Astrocyte (in vitro differentiated cells and primary cell): ENCODE measurements at regions not wholly inside any gene's neighbourhood (a gene's known extent, or its start where the extent isn't known, plus 50 kb on each side); places are given as distances from the start of the nearest gene placed in this dataset.

Experiments used
- DNase-seq: peaks from one replicate; pipeline ENCODE4 v3.0.0-alpha.2; 2010; ENCODE audit warnings: low read depth
- FAIRE-seq: peaks from 2 replicates; lab custom pipeline; 2011; peaks lifted over from hg19 to GRCh38; lab: Jason Lieb, UNC
- H2AFZ ChIP-seq: 2 replicates; pipeline ENCODE4 v1.6.0; 2012; ENCODE audit warnings: low read depth, low read length, inconsistent platforms
- H3K27ac ChIP-seq: 2 replicates; pipeline ENCODE4 v1.5.1; 2011; ENCODE audit warnings: low read depth, low read length, inconsistent platforms
- H3K27me3 ChIP-seq: 2 replicates; pipeline ENCODE4 v1.6.0; 2011; ENCODE audit warnings: low read length, inconsistent platforms; ENCODE audit not compliant: insufficient read depth
- H3K36me3 ChIP-seq: 2 replicates; pipeline ENCODE4 v1.5.1; 2011; ENCODE audit warnings: low read length, inconsistent platforms; ENCODE audit not compliant: insufficient read depth
- H3K4me1 ChIP-seq: 2 replicates; pipeline ENCODE4 v1.5.1; 2011; ENCODE audit warnings: low read length, inconsistent platforms; ENCODE audit not compliant: insufficient read depth
- H3K4me2 ChIP-seq: 2 replicates; pipeline ENCODE4 v1.6.0; 2012; ENCODE audit warnings: low read length, inconsistent platforms
- H3K4me3 ChIP-seq: 2 replicates; pipeline ENCODE4 v1.5.1; 2011; ENCODE audit warnings: low read depth, mild to moderate bottlenecking, low read length, inconsistent platforms; ENCODE audit not compliant: insufficient read depth
- H3K79me2 ChIP-seq: 2 replicates; pipeline ENCODE4 v1.6.0; 2012; ENCODE audit warnings: mild to moderate bottlenecking, low read length, inconsistent platforms; ENCODE audit not compliant: insufficient read depth
- H3K9ac ChIP-seq: 2 replicates; pipeline ENCODE4 v1.6.0; 2012; ENCODE audit warnings: mild to moderate bottlenecking, low read length, inconsistent platforms
- H3K9me3 ChIP-seq: 2 replicates; pipeline ENCODE4 v1.5.1; 2012; ENCODE audit warnings: low read depth, mild to moderate bottlenecking, low read length, inconsistent platforms; ENCODE audit not compliant: insufficient read depth
- H4K20me1 ChIP-seq: 2 replicates; pipeline ENCODE4 v1.6.0; 2012; ENCODE audit warnings: low read length, inconsistent platforms; ENCODE audit not compliant: insufficient read depth
- H3K27ac Mint-ChIP-seq: one replicate; pipeline ENCODE4 v1.8.0; 2021; ENCODE audit warnings: mild to moderate bottlenecking, mixed read lengths; ENCODE audit not compliant: unreplicated experiment
- H3K27me3 Mint-ChIP-seq: one replicate; pipeline ENCODE4 v1.8.0; 2021; ENCODE audit warnings: low read depth, mixed read lengths; ENCODE audit not compliant: unreplicated experiment
- H3K36me3 Mint-ChIP-seq: one replicate; pipeline ENCODE4 v1.8.0; 2021; ENCODE audit warnings: low read depth, mixed read lengths; ENCODE audit not compliant: unreplicated experiment
- H3K4me1 Mint-ChIP-seq: one replicate; pipeline ENCODE4 v1.8.0; 2021; ENCODE audit warnings: low read depth, mixed read lengths; ENCODE audit not compliant: unreplicated experiment
- H3K4me3 Mint-ChIP-seq: one replicate; pipeline ENCODE4 v1.8.0; 2021; ENCODE audit warnings: mild to moderate bottlenecking, moderate library complexity, mixed read lengths; ENCODE audit not compliant: unreplicated experiment
- H3K9me3 Mint-ChIP-seq: one replicate; pipeline ENCODE4 v1.8.0; 2021; ENCODE audit warnings: mild to moderate bottlenecking, mixed read lengths; ENCODE audit not compliant: unreplicated experiment
- EZH2 ChIP-seq: IDR thresholded peaks from 2 replicates; pipeline ENCODE4 v1.6.1; 2012; ENCODE audit warnings: mild to moderate bottlenecking, low read length, inconsistent platforms; ENCODE audit not compliant: insufficient read depth
- TF ChIP-seq, protein P1 (sequence below): IDR thresholded peaks from 2 replicates; pipeline ENCODE4 v1.5.1; 2011; ENCODE audit warnings: low read depth, mild to moderate bottlenecking, inconsistent platforms, low read length, moderate library complexity; ENCODE audit not compliant: insufficient read depth

DNA sequence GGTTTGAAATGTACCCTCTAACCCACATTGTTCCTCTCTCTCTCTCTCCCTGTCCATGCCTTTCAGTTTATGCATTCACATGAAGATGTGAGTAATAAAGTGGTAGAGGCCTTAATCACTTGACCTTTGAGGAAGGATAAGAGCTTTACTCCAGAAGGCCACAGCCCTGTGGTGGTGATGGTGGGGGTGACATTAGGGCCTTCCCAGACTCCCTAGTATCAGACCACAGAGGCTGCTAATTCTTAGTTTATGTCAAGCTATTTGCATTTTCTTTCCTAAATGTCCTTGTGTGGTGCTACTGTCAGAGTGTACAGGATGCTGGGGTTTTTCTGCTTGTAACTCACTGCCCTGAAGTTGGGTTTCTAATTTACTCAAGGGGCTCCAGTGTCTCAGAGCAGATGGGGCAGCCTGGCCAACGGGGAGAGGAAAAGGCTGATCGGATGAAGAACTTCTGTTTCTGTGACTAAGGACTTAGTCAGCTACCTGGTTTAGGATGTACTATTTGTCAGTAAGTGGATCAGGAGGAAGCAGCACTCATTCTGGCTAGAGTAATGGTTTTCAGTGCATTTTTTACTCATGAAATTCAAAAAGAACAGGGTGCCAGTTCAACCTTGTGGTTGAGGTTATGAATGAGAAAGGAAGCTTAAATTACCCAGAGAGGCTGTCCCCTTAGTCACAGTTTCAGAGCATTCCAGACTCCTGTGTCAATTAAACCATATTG, 509.6 kb upstream of the DIPK2B start:
- peaks cover 30% of the 10 kb centered on the region for H3K4me1 ChIP-seq
- H3K4me1 Mint-ChIP-seq = peaks cover 27% of the 10 kb centered on the region
- no peaks in the 10 kb centered on the region for H3K9me3 Mint-ChIP-seq
- H4K20me1 ChIP-seq = no peaks in the 10 kb centered on the region
- H3K27me3 ChIP-seq = no peaks in the 10 kb centered on the region
- no peaks in the 10 kb centered on the region for H3K36me3 ChIP-seq
- H3K9me3 ChIP-seq = no peaks in the 10 kb centered on the region
- peak; percentile 100 for FAIRE-seq
- H3K27ac Mint-ChIP-seq = peak overlapping the region; percentile 99
- H3K79me2 ChIP-seq = no peaks in the 10 kb centered on the region
- H3K4me2 ChIP-seq = peak overlapping the region; percentile 71
- H3K4me3 ChIP-seq = no peak overlapping the region
- no peak overlapping the region for H2AFZ ChIP-seq
- no peaks in the 10 kb centered on the region for H3K36me3 Mint-ChIP-seq
- peak overlapping the region; percentile 69 for H3K9ac ChIP-seq
- TF ChIP-seq, protein P1, sequence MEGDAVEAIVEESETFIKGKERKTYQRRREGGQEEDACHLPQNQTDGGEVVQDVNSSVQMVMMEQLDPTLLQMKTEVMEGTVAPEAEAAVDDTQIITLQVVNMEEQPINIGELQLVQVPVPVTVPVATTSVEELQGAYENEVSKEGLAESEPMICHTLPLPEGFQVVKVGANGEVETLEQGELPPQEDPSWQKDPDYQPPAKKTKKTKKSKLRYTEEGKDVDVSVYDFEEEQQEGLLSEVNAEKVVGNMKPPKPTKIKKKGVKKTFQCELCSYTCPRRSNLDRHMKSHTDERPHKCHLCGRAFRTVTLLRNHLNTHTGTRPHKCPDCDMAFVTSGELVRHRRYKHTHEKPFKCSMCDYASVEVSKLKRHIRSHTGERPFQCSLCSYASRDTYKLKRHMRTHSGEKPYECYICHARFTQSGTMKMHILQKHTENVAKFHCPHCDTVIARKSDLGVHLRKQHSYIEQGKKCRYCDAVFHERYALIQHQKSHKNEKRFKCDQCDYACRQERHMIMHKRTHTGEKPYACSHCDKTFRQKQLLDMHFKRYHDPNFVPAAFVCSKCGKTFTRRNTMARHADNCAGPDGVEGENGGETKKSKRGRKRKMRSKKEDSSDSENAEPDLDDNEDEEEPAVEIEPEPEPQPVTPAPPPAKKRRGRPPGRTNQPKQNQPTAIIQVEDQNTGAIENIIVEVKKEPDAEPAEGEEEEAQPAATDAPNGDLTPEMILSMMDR = no peak
- TF ChIP-seq EZH2 = no peak
- peak overlapping the region; percentile 15 for H3K4me3 Mint-ChIP-seq
- H3K27me3 Mint-ChIP-seq = no peaks in the 10 kb centered on the region
- DNase-seq = peak; percentile 99
- H3K27ac ChIP-seq = peak overlapping the region; percentile 92

DNA sequence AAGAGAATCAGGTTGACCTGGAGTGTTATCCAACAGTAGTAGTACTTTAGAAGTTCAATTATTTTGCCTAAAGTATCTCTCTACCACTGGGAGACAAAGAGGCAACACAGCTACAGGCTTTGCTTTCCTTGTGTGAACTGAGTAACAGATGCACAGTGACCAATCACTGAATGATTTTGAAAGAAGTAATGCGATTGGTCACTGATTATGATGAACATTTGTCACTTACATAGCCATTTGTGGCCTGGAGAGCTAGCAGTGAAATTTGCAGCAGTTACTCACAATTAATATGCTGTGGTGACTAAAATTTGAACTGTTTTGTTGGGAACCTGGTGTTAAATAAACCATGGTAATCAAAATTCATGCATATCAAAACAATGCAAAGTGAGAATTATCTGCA, 508.7 kb upstream of the DIPK2B start:
- H3K9ac ChIP-seq = peak overlapping the region; percentile 69
- no peaks in the 10 kb centered on the region for H3K27me3 ChIP-seq
- H3K4me1 Mint-ChIP-seq = peaks cover 24% of the 10 kb centered on the region
- FAIRE-seq (no peak), DNase-seq (no peak)
- H3K79me2 ChIP-seq = no peaks in the 10 kb centered on the region
- H2AFZ ChIP-seq = no peak overlapping the region
- peak overlapping the region; percentile 65 for H3K4me2 ChIP-seq
- H3K9me3 Mint-ChIP-seq = no peaks in the 10 kb centered on the region
- no peak overlapping the region for H3K4me3 Mint-ChIP-seq
- H3K36me3 ChIP-seq = no peaks in the 10 kb centered on the region
- H3K9me3 ChIP-seq = no peaks in the 10 kb centered on the region
- peak overlapping the region; percentile 92 for H3K27ac ChIP-seq
- H3K27me3 Mint-ChIP-seq = no peaks in the 10 kb centered on the region
- no peaks in the 10 kb centered on the region for H3K36me3 Mint-ChIP-seq
- no peak overlapping the region for H3K27ac Mint-ChIP-seq
- TF ChIP-seq, protein P1 = no peak
- TF ChIP-seq EZH2 = no peak
- peaks cover 30% of the 10 kb centered on the region for H3K4me1 ChIP-seq
- H3K4me3 ChIP-seq = no peak overlapping the region
- H4K20me1 ChIP-seq = no peaks in the 10 kb centered on the region

DNA sequence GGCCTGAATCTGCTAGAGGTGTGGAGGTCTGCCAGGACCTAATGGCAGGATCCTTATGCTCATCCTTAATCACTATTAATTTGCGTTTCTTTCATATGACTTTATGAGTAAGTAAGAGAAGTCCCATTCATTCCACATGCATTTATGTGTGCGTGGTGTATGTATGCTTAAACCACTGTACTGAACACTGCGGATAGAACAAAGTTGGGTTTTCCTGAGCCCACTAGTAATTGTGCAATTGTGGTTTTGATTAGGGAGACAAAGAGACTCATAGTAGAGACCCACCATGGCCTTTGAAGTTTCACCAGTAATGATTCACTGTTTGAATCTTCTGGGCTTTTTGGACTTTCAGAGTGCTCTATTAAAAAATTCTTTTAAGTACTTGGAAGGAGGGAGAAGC, 498.5 kb upstream of the DIPK2B start:
- H3K4me3 ChIP-seq = no peak overlapping the region
- no peaks in the 10 kb centered on the region for H3K9me3 ChIP-seq
- H3K9me3 Mint-ChIP-seq = no peaks in the 10 kb centered on the region
- no peak overlapping the region for H3K27ac Mint-ChIP-seq
- H3K4me1 Mint-ChIP-seq = peaks cover 3% of the 10 kb centered on the region
- no peak overlapping the region for H3K27ac ChIP-seq
- no peak overlapping the region for H2AFZ ChIP-seq
- H4K20me1 ChIP-seq = no peaks in the 10 kb centered on the region
- peaks cover 2% of the 10 kb centered on the region for H3K36me3 Mint-ChIP-seq
- DNase-seq (peak; percentile 61), FAIRE-seq (no peak)
- no peaks in the 10 kb centered on the region for H3K27me3 Mint-ChIP-seq
- no peaks in the 10 kb centered on the region for H3K36me3 ChIP-seq
- no peaks in the 10 kb centered on the region for H3K27me3 ChIP-seq
- H3K9ac ChIP-seq = no peak overlapping the region
- no peaks in the 10 kb centered on the region for H3K79me2 ChIP-seq
- H3K4me3 Mint-ChIP-seq = no peak overlapping the region
- no peaks in the 10 kb centered on the region for H3K4me1 ChIP-seq
- no peak overlapping the region for H3K4me2 ChIP-seq
- no peak for TF ChIP-seq EZH2
- TF ChIP-seq, protein P1 = no peak
